CD4-positive, alpha-beta T cell (primary cell): ENCODE measurements at regions not wholly inside any gene's neighbourhood (a gene's known extent, or its start where the extent isn't known, plus 50 kb on each side); places are given as distances from the start of the nearest gene placed in this dataset.

Experiments used
- ATAC-seq: fragments of 200-7000 bp; cut with Tn5 transposase; one replicate; pipeline ENCODE4 v1.10.0; 2022; ENCODE audit warnings: mild to moderate bottlenecking; ENCODE audit not compliant: poor library complexity
- CTCF ChIA-PET: fragments of 350-600 bp; sonication (Branson Sonifier 250); formaldehyde crosslinking; loops from one replicate; lab custom pipeline; 2021; ENCODE audit warnings: antibody characterized with exemption, inconsistent platforms; lab: Charles Lee
- POLR2A ChIA-PET: fragments of 350-600 bp; sonication (Branson Sonifier 250); formaldehyde crosslinking; loops from one replicate; lab custom pipeline; 2021; ENCODE audit warnings: antibody characterized with exemption, inconsistent platforms; lab: Charles Lee
- DNase-seq, 14 experiments: peaks; one replicate each; pipeline ENCODE4 v3.0.0-alpha.2; 2013 to 2020; ENCODE audit warnings: mixed read lengths in 2 of 14
- H3K27ac ChIP-seq, 2 donors: one replicate each; pipeline versions ENCODE4 v1.5.1 to v1.7.0; 2013; ENCODE audit warnings: low read length in 2 of 2, low read depth in 1 of 2, mild to moderate bottlenecking in 1 of 2
- H3K27me3 ChIP-seq, 2 experiments: 1 replicate in 1 of 2; 2 replicates in 1 of 2; pipeline versions ENCODE4 v1.6.1 to v1.7.0; 2013; ENCODE audit warnings: low read length in 2 of 2, control low read depth in 1 of 2, mild to moderate bottlenecking in 1 of 2, moderate library complexity in 1 of 2; ENCODE audit not compliant: insufficient read depth in 2 of 2, control insufficient read depth in 1 of 2
- H3K36me3 ChIP-seq: one replicate; pipeline ENCODE4 v1.6.1; 2013; ENCODE audit warnings: low read length, control low read depth; ENCODE audit not compliant: insufficient read depth
- H3K4me1 ChIP-seq: one replicate; pipeline ENCODE4 v1.6.1; 2013; ENCODE audit warnings: low read length, control low read depth; ENCODE audit not compliant: insufficient read depth
- H3K4me3 ChIP-seq: one replicate; pipeline ENCODE4 v1.5.1; 2013; ENCODE audit warnings: mild to moderate bottlenecking, low read length, moderate library complexity
- H3K9me3 ChIP-seq, 2 experiments: 1 replicate in 1 of 2; 2 replicates in 1 of 2; pipeline versions ENCODE4 v1.6.1 to v1.7.0; 2013; ENCODE audit warnings: low read length in 2 of 2, mild to moderate bottlenecking in 2 of 2, control low read depth in 1 of 2, moderate library complexity in 1 of 2; ENCODE audit not compliant: control insufficient read depth in 1 of 2, insufficient read depth in 1 of 2
- H3K27ac Mint-ChIP-seq: one replicate; pipeline ENCODE4 v1.8.0; 2020; ENCODE audit warnings: mixed read lengths
- H3K27me3 Mint-ChIP-seq: one replicate; pipeline ENCODE4 v1.8.0; 2021; ENCODE audit warnings: mixed read lengths
- H3K36me3 Mint-ChIP-seq: one replicate; pipeline ENCODE4 v1.8.0; 2021; ENCODE audit warnings: low read depth, mixed read lengths
- H3K4me1 Mint-ChIP-seq: one replicate; pipeline ENCODE4 v1.8.0; 2021; ENCODE audit warnings: low read depth, mixed read lengths
- H3K4me3 Mint-ChIP-seq: one replicate; pipeline ENCODE4 v1.8.0; 2020; ENCODE audit warnings: mild to moderate bottlenecking, mixed read lengths
- H3K9me3 Mint-ChIP-seq: one replicate; pipeline ENCODE4 v1.8.0; 2020; ENCODE audit warnings: mixed read lengths
- intact Hi-C, 2 experiments: fragments of 100-400 bp; cut with DNase I in 1 of 2; cut with micrococcal nuclease in 1 of 2; formaldehyde crosslinking; loops; one replicate each; pipeline versions ENCODE4 v1.15.1 to v1.9.0; 2023 to 2025; cut with DNase I, micrococcal nuclease
- TF ChIP-seq, protein P1 (sequence below): fragments of 200-600 bp; IDR thresholded peaks from one replicate; pipeline ENCODE4 v1.8.0; 2022; ENCODE audit warnings: antibody characterized with exemption, mild to moderate bottlenecking

DNA sequence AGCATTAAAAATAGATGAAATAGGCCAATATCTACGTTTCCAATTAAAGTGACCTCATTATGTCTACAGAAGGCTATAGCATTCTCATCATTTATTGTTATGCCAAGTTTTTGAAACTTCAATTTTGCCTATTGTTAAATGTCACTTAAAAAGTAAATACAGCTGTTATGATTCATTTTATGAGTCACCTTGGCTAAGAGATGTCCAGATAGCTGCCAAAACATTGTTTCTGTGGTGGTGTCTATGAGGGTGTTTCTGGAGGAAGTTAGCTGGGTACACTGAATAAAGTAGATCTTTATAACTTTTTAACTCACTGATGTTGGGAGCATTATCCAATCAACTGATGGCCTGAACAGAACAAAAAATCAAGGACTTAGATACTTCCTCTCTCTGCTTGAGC is 1209.7 kb upstream of the PCDH9 start:
- DNase-seq (no peak), ATAC-seq (no peak)
- POLR2A ChIA-PET: no interaction called here
- no peaks in the 10 kb centered on the region for H3K4me1 ChIP-seq
- H3K4me3 ChIP-seq: no peak overlapping the region
- TF ChIP-seq, protein P1, sequence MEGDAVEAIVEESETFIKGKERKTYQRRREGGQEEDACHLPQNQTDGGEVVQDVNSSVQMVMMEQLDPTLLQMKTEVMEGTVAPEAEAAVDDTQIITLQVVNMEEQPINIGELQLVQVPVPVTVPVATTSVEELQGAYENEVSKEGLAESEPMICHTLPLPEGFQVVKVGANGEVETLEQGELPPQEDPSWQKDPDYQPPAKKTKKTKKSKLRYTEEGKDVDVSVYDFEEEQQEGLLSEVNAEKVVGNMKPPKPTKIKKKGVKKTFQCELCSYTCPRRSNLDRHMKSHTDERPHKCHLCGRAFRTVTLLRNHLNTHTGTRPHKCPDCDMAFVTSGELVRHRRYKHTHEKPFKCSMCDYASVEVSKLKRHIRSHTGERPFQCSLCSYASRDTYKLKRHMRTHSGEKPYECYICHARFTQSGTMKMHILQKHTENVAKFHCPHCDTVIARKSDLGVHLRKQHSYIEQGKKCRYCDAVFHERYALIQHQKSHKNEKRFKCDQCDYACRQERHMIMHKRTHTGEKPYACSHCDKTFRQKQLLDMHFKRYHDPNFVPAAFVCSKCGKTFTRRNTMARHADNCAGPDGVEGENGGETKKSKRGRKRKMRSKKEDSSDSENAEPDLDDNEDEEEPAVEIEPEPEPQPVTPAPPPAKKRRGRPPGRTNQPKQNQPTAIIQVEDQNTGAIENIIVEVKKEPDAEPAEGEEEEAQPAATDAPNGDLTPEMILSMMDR: no peak
- no peak overlapping the region for H3K4me3 Mint-ChIP-seq
- no peaks in the 10 kb centered on the region for H3K4me1 Mint-ChIP-seq
- H3K36me3 Mint-ChIP-seq: no peaks in the 10 kb centered on the region
- H3K9me3 ChIP-seq: no peaks in the 10 kb centered on the region
- no peaks in the 10 kb centered on the region for H3K27me3 ChIP-seq
- CTCF ChIA-PET: no interaction called here
- no peak overlapping the region for H3K27ac Mint-ChIP-seq
- no peaks in the 10 kb centered on the region for H3K9me3 Mint-ChIP-seq
- H3K36me3 ChIP-seq: no peaks in the 10 kb centered on the region
- no peak overlapping the region for H3K27ac ChIP-seq
- intact Hi-C loops: no loop called here
- H3K27me3 Mint-ChIP-seq: no peaks in the 10 kb centered on the region

DNA sequence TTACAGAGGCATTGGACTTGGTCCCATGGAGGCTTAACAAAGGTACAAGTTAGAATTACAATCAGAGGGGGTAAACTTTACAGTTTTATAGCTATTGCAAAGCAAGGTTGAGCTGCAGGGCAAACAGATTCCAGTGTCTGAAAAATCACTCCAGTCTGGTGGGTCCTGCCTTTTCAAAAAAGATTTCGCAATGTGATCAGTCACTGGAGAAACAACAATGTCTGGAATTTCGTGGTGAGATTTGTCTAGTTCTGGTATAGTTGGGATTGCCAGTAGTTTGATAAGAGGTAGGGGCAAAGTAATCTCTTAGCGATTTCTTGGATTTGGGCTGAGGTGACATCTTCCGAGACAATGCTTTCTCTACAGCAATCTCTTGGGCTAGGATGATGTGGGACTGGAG is 1198.2 kb upstream of the PCDH9 start:
- H3K27me3 Mint-ChIP-seq: no peaks in the 10 kb centered on the region
- no peak for ATAC-seq

DNA sequence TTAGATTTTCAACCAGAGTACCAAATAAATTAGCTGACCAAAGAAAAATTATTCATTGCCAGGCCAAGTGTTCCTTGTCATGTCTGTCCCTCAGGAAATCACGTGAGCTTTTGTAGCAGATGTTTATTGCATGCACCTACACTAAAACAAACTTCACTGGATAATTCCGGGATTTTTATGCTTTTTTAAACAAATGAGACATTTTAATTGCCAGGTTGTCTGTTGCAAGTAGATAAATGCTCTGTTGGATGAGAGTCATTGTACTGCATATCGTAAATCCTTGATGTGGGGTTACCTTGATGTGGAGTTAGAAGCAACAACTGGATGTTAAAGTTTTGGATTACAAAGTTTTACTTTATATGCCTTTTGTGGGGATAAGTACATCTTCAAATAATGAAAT is 1187.7 kb upstream of the PCDH9 start:
- H3K27me3 ChIP-seq: no peaks in the 10 kb centered on the region
- H3K4me1 ChIP-seq: no peaks in the 10 kb centered on the region
- ChIA-PET POLR2A (no interaction called here), CTCF (no interaction called here)
- no peaks in the 10 kb centered on the region for H3K4me1 Mint-ChIP-seq
- H3K36me3 ChIP-seq: no peaks in the 10 kb centered on the region
- TF ChIP-seq, protein P1: no peak
- ATAC-seq (no peak), DNase-seq (no peak)
- H3K4me3 ChIP-seq: no peak overlapping the region
- no peaks in the 10 kb centered on the region for H3K27me3 Mint-ChIP-seq
- H3K27ac Mint-ChIP-seq: no peak overlapping the region
- peaks cover 16% of the 10 kb centered on the region for H3K9me3 Mint-ChIP-seq
- no peak overlapping the region for H3K4me3 Mint-ChIP-seq
- H3K27ac ChIP-seq: no peak overlapping the region
- peaks cover 0 to 4% of the 10 kb centered on the region in 2 experiments for H3K9me3 ChIP-seq
- intact Hi-C loops: no loop called here
- H3K36me3 Mint-ChIP-seq: no peaks in the 10 kb centered on the region

More for the DNA sequence above, 1198.2 kb upstream of the PCDH9 start:
- Histone ChIP-seq H3K4me1 (no peaks in the 10 kb centered on the region), H3K27me3 (no peaks in the 10 kb centered on the region), H3K4me3 (no peak overlapping the region), H3K27ac (no peak overlapping the region), H3K36me3 (no peaks in the 10 kb centered on the region), H3K9me3 (peaks cover 5% of the 10 kb centered on the region in 2 experiments)
- Mint-ChIP-seq H3K9me3 (peaks cover 22% of the 10 kb centered on the region), H3K36me3 (no peaks in the 10 kb centered on the region), H3K4me3 (no peak overlapping the region), H3K4me1 (no peaks in the 10 kb centered on the region), H3K27ac (no peak overlapping the region)
- ChIA-PET POLR2A (no interaction called here), CTCF (no interaction called here)
- intact Hi-C loops: no loop called here
- TF ChIP-seq, protein P1: no peak
- no peak for DNase-seq
